Activated CD8-positive, alpha-beta memory T cell treated with anti-CD3 and anti-CD28 coated beads for 4 hours (primary cell): ENCODE measurements at regions not wholly inside any gene's neighbourhood (a gene's known extent, or its start where the extent isn't known, plus 50 kb on each side); places are given as distances from the start of the nearest gene placed in this dataset.
"Not testable (repeated sequence)": the region's sequence is repeated elsewhere in the genome, so short reads cannot be mapped to it uniquely, and the experiment has no call there.

Experiments used
- DNase-seq, 2 donors: peaks; one replicate each; pipeline ENCODE4 v3.0.0-alpha.2; 2020; ENCODE audit warnings: low read depth in 2 of 2

DNA sequence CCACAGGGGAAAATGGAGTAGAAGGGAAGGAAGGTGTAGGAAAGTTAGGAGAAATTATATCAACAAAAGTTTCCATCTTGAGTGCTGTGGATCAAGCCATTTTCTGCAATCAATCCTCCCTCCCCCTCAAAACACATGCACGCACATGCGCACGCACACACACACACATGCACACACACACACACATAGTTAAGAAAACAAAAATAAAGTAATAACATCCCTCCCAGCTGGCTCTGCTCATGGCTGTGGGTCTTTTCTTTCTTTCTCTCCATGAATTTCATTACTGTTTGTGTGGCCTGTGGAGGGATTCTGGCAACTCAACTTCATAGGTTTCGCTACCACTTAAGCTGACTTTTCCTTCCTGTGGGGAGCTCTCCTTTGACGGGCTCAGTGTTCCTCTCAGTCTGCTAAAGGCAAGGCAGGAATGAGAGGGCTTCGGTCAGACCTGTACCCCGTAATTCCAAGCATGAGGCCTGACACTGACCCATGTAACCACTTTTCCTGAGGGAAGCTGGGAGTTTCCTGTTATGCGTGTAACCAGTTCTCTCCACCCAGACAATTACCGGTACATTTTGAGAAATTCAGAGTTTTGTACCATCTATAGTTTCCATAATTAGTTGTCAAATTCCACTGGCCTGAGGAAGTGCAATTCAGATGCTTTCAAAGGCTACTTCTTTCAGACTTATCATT lies 79.8 kb downstream of the ZNF92 start:
- no peak for DNase-seq

DNA sequence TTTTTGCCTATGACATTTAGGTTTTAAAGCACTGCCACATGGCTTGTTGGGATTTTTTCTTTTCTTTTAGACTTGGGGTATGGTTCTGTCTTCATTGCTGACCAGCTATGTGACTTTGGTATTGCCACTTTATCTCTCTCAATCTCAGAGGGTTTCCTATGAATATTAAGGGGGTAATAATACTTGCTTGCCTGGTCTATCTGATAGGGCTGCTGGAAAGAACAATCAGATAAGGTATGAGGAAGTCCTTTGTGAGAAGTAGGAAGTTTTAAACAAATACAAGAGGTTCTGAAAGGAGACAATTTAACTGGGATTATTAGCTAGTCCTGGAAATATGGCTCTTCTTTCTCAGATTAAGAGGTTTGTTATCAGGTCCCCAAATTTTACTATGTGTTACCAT lies 80.8 kb downstream of the ZNF92 start:
- no peak for DNase-seq

DNA sequence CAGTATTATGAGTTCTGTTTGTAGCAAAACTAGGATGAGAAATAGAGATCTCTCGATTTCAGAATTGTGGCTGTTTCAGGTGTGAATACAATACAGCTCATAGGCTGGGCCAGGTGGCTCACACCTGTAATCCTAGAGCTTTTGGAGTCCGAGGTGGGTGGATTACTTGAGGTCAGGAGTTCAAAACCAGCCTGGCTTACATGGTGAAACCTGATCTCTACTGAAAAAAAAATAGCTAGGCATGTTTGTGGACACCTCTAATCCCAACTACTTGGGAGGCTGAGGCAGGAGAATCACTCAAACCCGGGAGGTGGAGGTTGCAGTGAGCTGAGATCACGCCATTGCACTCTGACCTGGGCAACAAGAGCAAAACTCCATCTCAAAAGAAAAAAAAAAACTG lies 81.4 kb downstream of the ZNF92 start:
- DNase-seq: not testable (repeated sequence)

DNA sequence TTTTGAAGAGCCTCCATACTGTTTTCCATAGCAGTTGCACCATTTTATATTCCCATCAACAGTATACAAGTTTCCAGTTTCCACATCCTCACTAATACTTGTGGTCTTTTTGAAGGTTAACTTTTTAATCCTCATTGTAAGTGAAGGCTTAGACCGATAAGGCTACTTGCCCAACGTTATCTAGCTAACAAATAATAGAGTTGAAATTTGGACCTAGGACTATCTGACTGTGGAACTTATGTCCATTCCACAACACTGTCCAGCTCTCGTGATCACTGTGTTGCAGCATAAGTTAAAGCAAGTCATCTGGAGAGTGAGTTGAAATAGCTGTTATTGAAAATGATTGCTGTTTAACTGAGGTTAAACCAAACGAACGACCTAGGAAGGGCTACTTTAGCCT lies 84.0 kb downstream of the ZNF92 start:
- DNase-seq: no peak

DNA sequence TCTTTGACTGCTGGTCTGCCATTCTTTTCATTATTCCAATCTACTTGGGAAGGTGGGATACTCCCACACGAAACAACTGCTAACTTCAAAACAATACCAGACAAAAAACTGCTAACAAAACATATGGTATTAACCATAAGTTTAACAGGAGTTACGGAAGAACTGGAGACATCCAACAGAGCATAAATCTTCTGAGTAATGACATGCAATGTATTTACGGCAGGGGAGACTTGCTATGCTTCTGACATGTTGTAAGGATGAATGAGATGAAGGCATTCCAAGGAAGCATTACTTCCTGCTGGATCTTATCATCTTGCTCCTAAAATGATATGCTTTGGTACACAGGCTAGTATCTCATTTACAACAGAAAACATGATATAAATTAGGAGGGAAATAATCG lies 85.8 kb downstream of the ZNF92 start:
- DNase-seq: no peak

DNA sequence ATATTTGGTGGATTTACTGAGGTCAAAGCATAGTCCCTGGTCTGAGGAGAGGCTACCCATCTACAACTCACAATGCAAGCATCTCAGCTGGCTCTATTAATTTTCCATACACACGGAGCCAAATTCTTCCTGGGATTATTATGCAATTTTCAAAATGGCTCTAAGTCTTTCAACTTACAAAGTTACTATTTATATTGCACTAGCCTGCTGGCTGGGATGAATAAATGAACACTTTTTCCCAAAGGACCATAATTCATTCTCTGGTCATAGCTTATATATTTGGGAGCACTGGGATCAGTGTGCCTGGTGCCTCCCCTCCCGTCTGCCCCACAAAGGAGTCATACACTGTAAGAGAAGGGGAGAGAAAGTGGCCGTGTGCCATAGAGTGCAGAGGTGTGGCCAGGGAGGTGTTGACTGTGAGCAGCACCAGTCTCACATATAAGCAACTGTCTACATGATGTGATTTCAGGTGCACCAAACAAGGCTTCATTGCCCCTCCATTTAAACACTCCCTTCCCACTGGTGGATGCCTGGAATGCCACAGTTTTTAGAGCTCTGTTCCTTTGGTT lies 88.6 kb downstream of the ZNF92 start:
- DNase-seq: no peak

DNA sequence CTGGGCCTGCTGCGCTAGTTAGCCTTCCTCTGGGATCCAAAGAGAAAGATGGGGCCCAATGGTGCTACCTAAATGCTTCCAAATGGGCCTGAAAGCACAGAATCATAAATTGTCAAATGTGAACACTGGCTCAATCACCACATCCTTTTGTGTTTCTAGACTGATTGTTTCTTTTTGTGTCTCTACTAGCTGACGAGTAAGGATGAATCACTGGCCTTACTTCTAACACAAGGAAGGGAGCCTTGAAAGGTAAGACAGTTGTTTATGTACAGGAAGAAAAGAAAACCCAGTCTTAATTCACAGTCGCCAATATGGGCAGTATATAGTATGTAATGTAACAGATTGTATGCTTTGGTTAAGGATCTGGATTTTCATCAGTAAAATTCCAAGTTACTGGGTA lies 89.5 kb downstream of the ZNF92 start:
- no peak for DNase-seq

DNA sequence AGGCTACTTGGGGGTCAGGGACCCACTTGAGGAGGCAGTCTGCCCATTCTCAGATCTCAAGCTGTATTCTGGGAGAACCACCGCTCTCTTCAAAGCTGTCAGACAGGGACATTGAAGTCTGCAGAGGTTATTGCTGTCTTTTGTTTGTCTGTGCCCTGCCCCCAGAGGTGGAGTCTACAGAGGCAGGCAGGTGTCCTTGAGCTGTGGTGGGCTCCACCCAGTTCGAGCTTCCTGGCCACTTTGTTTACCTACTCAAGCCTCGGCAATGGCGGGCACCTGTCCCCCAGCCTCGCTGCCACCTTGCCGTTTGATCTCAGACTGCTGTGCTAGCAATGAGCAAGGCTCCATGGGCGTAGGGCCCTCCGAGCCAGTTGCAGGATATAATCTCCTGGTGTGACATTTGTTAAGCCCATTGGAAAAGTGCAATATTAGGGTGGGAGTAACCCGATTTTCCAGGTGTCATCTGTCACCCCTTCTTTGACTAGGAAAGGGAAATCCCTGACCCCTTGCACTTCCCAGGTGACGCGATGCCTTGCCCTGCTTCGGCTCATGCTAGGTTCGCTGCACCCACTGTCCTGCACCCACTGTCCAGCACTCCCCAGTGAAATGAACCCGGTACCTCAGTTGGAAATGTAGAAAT lies 96.4 kb downstream of the ZNF92 start:
- DNase-seq: not testable (repeated sequence)

DNA sequence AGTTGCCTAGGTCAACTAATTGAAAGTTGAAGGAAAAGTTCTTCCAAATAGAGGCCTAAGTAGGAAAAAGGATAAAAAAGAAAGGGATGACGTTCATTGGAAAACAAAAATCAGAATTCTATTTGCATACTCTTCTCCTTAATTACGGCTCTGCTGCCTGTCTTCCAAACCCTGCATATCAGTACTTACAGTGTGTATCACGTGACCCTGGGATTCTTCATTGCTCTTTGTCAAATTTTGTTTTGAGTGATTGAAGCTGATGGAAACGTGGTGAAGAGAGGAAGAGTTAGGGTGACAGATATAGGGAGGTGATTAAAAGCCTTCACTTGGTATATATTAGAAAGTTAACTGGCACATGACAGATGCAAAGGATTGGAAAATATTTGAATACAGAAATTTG lies 97.9 kb downstream of the ZNF92 start:
- DNase-seq: no peak

DNA sequence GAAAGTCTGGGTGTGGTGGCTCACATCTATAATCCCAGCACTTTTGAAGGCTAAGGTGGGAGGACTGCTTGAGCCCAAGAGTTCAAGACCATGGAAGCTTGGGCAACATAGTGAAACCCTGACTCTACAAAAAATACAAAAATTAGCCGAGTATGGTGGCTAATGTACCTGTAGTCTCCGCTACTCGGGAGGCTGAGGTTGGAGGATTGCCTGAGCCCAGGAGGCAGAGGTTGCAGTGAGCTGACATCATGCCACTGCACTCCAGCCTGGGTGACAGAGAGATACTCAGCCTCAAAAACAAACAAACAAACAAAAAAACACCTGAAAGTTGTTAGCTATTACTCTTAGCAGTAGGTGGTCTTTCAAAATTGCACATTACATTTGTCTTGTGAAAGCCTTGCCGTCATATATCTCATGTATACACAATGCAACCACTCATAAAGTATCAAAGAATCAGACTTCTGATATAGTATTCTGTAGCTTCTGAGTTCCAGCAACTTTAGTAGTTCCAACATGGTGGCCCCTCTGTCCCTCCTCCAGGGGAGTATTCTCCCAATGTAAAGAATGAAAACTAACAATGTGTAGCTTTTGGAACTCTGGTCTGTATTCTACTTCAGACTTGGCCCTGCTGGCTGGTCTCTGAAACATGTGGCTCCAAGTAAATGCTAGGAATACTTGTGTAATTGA lies 101.5 kb downstream of the ZNF92 start:
- no peak for DNase-seq

DNA sequence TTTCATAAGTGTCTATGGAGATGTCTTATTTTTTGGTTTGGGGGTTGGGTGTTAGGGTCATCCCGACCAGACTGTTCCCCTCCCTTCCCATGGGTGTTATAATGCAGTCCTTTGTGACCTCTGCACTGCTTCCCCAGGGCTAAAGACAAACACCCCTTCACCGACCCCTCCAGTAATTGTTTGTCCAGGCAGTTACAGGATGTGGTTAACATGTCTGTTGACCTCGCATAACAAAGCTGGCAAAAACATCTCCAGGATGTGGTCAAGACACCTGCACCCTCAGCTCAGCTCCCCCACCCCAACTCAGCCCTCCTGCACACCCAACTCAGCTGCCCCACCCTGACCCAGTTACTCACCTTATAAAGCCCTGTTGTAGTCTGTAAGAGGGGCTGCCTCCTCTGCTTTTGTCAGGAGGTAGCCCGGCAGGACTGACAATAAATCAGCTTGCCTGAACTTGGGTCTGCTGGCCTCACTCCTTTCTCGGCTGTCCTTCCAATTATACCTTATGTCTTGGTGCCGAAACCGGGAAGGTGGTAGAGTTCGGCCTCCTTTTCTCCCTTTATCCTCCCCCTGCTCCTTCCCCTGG lies 102.2 kb downstream of the ZNF92 start:
- peak in 1 of 2 donors; percentile 2 for DNase-seq

DNA sequence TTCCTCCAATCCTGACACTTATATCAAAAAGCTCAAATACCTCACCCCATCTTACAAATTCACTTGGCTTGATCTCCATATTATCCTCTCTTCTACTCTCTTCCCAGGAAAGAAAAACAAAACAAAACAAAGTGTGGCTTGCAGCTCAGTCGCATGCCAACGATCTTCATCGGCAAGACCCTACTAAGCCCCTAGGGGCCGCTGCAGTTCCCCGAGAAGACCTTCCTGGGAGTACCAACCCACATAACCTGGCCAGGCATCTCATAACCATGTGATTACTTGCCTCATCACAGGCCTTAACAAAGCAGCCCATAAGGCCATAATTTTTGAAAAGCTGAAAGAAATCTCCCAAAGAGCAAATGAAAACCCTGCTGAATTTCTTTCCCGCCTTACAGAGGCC lies 103.7 kb downstream of the ZNF92 start:
- DNase-seq: no peak

DNA sequence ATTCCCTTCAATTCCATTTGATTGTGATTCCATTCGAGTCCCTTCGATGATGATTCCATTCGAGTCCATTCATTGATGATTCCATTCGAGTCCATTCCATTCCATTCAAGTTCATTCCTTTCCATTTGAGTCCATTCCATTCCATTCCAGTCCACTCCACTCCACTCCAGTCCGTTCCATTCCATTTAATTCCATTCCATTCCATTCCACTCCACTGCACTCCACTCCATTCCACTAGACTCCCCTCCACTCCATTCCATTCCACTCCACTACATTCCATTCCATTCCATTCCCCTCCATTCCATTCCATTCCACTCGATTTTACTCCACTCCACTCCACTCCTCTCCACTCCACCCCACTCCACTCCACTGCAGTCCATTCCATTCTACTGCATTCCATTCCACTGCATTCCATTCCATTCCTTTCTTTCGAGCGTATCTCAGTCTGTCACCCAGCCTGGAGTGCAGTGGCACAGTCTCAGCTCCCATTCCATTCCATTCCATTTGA lies 115.7 kb downstream of the ZNF92 start:
- no peak for DNase-seq

DNA sequence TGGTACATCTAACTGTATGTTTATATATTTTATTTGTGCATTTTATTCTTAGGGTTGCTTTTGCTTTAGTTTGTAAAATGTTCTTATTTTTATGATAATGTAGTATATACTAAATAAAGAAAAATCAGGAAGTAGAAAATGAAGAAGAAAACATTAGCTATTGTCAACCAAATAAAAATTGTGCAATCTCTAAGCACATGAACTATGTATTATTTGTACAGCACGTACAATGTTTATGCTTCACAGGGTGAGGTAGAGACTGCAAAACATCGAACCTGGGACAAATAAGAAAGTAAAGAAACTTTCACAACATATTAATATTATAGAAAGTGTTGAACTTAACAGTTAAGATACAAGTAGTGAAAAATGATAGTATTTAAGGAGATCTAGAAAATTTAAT lies 123.0 kb downstream of the ZNF92 start:
- not testable (repeated sequence) for DNase-seq

DNA sequence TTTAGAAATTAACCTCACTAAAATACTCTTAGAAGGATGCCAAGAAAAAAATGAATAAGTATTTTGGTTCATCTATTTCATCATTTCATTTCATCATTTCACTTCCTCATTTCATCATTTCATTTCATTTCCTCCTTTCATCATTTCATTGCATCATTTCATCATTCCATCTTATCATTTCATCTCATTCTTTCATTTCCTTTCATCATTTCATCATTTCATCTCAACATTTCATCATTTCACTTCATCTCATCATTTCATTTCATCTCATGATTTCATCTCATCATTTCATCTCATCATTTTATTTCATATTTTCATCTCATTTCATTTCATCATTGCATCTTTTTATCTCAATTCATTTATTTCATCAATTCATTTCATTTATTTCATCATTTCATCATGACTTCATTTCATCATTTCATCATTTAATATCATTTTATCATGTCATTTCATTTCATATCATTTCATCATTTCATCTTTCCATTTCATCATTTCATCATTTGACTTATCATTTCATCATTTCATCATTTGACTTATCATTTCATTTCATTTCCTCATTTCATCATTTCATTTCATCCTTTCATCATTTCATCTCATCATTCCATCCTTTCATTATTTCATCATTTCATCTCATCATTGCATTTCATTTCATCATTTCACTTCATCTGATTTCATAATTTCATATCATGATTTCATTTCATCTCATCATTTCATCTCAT lies 129.9 kb downstream of the ZNF92 start:
- no peak for DNase-seq

DNA sequence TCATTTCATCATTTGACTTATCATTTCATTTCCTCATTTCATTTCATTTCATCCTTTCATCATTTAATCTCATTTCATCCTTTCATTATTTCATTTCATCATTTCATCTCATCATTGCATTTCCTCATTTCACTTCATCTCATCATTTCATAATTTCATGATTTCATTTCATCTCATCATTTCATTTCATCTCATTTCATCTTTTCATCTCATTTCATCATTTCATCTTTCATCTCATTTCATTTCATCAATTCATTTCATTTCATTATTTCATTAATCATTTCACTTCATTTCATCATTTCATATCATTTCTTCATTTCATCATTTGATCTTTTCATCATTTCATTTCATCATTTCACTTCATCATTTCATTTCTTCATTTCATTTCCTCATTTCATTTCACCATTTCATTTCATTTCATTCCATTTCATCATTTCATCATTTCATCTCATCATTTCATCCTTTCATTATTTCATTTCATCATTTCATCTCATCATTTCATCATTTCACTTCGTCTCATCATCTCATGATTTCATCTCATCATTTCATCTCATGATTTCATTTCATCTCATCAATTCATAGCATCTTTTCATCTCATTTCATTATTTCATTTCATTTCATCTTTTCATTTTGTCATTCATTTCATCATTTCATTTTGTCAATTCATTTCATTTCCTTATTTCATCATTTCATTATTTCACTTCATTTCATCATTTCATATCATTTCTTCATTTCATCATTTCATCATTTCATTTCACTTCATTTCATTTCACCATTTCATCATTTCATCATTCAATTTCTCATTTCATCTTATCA lies 131.1 kb downstream of the ZNF92 start:
- not testable (repeated sequence) for DNase-seq

DNA sequence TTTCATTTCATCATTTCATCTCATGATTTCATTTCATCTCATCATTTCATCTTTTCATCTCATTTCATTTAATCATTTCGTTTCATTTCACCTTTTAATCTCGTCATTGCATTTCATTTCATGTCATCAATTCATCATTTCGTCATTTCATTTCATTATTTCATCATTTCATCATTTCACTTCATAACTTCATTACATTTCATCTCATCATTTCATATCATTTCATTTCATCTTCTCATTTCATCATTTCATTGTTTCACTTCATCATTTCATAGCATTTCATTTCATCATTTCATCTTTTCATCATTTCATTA lies 131.6 kb downstream of the ZNF92 start:
- DNase-seq: not testable (repeated sequence)

DNA sequence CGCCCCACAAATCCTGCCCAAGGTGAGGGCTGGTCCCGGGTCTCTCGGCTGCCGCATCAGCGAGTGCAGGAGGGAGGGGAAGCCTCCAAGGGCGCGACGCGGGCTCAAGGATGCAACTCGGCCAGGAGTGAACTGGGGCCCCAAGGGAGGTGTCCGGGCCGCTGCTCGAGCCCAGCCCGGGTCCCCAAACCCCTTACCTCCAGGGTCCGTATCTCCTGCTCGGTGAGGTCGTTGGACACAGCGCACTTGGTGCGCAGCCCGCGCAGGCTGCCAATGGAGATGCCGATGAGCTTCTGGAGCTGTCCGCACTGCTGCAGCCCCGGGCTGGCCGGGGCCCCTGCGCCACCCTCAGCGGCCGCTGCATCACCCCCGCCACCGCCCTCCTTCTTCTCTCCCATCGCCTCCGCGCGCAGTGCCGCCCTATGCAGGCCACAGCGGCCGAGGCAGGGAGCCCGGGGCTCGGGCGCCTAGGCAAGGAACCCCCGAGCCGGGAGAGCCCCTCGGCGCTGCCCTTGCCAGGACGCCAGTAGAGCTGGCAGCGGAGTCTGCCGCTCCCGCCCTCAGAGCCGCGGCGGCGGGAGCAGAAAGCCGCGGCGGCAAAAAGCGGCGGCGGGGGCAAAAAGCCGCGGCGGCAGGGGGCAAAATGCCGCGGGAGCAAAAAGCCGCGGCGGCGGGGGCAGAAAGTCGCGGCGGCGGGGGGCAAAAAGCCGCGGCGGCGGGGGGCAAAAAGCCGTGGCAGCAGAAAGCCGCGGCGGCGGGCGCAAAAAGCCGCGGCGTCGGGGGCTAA lies 135.1 kb downstream of the ZNF92 start:
- not testable (repeated sequence) for DNase-seq

DNA sequence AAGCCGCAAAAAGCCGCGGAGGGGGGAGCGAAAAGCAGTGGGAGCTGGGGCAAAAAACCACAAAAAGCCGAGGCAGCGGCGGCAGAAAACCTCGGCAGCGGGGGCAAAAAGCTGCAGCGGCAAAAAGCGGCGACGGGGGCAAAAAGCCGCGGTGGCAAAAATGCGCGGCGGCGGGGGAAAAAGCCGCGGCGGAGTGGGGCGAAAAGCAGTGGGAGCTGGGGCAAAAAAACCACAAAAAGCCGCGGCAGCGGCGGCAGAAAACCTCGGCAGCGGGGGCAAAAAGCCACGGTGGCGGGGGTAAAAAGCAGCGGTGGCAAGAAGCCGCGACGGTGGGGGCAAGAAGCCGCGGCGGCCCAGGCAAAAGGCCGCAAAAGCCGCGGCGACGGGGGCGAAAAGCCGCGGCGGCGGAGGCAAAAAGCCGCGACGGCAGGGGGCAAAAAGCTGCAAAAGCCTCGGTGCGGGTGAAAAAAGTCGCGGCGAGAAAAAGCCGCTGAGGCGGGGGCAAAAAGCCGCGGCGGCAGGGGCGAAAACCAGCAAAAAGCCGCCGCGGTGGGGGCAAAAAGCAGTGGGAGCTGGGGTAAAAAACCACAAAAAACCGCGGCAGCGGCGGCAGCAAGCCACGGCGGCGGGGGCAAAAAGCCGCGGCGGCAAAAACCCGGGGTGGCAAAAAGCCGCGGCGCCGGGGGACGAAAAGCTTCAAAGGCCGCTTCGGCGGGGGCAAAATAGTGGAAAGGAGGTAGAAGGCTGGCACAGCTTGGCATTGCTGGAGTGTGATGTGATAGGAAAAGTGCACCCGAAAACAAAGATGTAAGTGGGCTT lies 135.9 kb downstream of the ZNF92 start:
- no peak for DNase-seq
